Stomach (tissue), 8 donors: ENCODE measurements at regions not wholly inside any gene's neighbourhood (a gene's known extent, or its start where the extent isn't known, plus 50 kb on each side); places are given as distances from the start of the nearest gene placed in this dataset.

Source experiments
- DNase-seq, 2 donors: peaks; one replicate each; pipeline versions ENCODE4 v3.0.0 to v3.0.0-alpha.2; 2013 to 2019
- H3K27ac ChIP-seq, 5 donors: fragments of 200-600 bp in 4 of 5; sonication (generic) in 4 of 5; one replicate each; pipeline ENCODE4 v1.5.1; 2013 to 2019; ENCODE audit warnings: mild to moderate bottlenecking in 1 of 5, moderate library complexity in 1 of 5
- H3K27me3 ChIP-seq, 3 donors: fragments of 200-600 bp; sonication (generic); one replicate each; pipeline ENCODE4 v1.5.1; 2017 to 2019; ENCODE audit warnings: mixed run types in 1 of 3
- H3K36me3 ChIP-seq, 4 donors: fragments of 200-600 bp; sonication (generic); 1 replicate in 3 of 4; 2 replicates in 1 of 4; pipeline ENCODE4 v1.5.1; 2016 to 2019
- H3K4me1 ChIP-seq, 4 donors: fragments of 200-600 bp; sonication (generic); one replicate each; pipeline ENCODE4 v1.5.1; 2016 to 2019
- H3K4me3 ChIP-seq, 4 donors: fragments of 200-600 bp; sonication (generic) in 3 of 4; one replicate each; pipeline ENCODE4 v1.5.1; 2016 to 2019; ENCODE audit warnings: mild to moderate bottlenecking in 1 of 4
- H3K9me3 ChIP-seq, 4 donors: fragments of 200-600 bp; sonication (generic); one replicate each; pipeline ENCODE4 v1.5.1; 2016 to 2019
- EP300 ChIP-seq: sonication (generic); formaldehyde crosslinking; IDR thresholded peaks from one replicate; pipeline ENCODE4 v1.6.1; 2017; ENCODE audit warnings: antibody characterized with exemption
- POLR2A ChIP-seq, 4 donors: fragments of 450-650 bp; IDR thresholded peaks; one replicate each; pipeline ENCODE4 v1.6.1; 2016; ENCODE audit warnings: antibody characterized with exemption in 4 of 4, control low read depth in 2 of 4, mild to moderate bottlenecking in 1 of 4, moderate library complexity in 1 of 4
- POLR2AphosphoS5 ChIP-seq, 3 donors: sonication (generic); formaldehyde crosslinking; IDR thresholded peaks; one replicate each; pipeline ENCODE4 v1.6.1; 2016; ENCODE audit warnings: antibody characterized with exemption in 3 of 3
- WGBS, 5 donors: extraction: QIAGEN DNeasy Blood & Tissue Kit in 3 of 5; methylation state at CpG; one replicate each; pipeline versions ENCODE4 v1.1.5 to v1.1.7; 2013 to 2018; 5-methylcytosine and 5-hydroxymethylcytosine counted together
- intact Hi-C: fragments of 100-400 bp; cut with DNase I; formaldehyde crosslinking; loops from one replicate; pipeline ENCODE4 v1.15.1; 2023; ENCODE audit warnings: low total_unique reads
- TF ChIP-seq, protein P1 (sequence below), 7 experiments: fragments of 450-650 bp in 4 of 7; fragments of 200-600 bp in 3 of 7; sonication (generic) in 3 of 7; IDR thresholded peaks; one replicate each; pipeline ENCODE4 v1.5.1; 2016 to 2019; ENCODE audit warnings: antibody characterized with exemption in 7 of 7, control low read depth in 2 of 7, mild to moderate bottlenecking in 1 of 7
- donor health status: healthy with polysubstance abuse.
- donor health status: Bipolar disorder and iron deficiency.
- donor health status: healthy.

DNA sequence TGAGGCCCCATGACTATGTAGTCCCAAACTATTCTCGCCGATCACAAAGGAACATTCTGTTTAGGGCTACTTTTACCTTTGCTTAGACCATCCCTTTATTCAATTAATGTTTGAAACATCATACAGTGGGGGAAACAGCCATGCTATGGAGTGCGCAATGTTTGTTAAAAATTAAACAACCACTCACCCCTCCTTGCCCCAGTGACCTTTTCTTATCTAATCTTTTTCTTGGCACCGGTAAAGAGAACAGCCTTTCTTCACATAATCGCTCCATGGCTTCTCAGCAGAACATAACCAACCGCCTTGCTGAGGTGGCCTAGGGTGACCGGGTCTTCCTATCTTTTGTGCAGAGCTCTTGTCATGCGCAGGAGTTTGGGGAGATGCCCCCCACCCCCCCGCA, 152.6 kb downstream of the VCX3A start:
- Histone ChIP-seq H3K9me3 (no peaks in the 10 kb centered on the region), H3K27ac (no peak overlapping the region), H3K27me3 (no peaks in the 10 kb centered on the region), H3K4me3 (no peak overlapping the region), H3K36me3 (no peaks in the 10 kb centered on the region), H3K4me1 (peaks cover 0 to 6% (median 3%) of the 10 kb centered on the region in 4 donors)
- peak; percentile 25 to 30 for DNase-seq
- 21 to 40% (median 35%) methylated on average over 9 of the region's 9 CpGs for WGBS, 5 donors
- TF ChIP-seq EP300 (no peak), POLR2AphosphoS5 (IDR thresholded peaks at IDR 0.05) (no peak), POLR2A (IDR thresholded peaks at IDR 0.05) (no peak)
- TF ChIP-seq, protein P1, sequence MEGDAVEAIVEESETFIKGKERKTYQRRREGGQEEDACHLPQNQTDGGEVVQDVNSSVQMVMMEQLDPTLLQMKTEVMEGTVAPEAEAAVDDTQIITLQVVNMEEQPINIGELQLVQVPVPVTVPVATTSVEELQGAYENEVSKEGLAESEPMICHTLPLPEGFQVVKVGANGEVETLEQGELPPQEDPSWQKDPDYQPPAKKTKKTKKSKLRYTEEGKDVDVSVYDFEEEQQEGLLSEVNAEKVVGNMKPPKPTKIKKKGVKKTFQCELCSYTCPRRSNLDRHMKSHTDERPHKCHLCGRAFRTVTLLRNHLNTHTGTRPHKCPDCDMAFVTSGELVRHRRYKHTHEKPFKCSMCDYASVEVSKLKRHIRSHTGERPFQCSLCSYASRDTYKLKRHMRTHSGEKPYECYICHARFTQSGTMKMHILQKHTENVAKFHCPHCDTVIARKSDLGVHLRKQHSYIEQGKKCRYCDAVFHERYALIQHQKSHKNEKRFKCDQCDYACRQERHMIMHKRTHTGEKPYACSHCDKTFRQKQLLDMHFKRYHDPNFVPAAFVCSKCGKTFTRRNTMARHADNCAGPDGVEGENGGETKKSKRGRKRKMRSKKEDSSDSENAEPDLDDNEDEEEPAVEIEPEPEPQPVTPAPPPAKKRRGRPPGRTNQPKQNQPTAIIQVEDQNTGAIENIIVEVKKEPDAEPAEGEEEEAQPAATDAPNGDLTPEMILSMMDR (IDR thresholded peaks at IDR 0.05): no peak
- intact Hi-C loops: no loop called here

DNA sequence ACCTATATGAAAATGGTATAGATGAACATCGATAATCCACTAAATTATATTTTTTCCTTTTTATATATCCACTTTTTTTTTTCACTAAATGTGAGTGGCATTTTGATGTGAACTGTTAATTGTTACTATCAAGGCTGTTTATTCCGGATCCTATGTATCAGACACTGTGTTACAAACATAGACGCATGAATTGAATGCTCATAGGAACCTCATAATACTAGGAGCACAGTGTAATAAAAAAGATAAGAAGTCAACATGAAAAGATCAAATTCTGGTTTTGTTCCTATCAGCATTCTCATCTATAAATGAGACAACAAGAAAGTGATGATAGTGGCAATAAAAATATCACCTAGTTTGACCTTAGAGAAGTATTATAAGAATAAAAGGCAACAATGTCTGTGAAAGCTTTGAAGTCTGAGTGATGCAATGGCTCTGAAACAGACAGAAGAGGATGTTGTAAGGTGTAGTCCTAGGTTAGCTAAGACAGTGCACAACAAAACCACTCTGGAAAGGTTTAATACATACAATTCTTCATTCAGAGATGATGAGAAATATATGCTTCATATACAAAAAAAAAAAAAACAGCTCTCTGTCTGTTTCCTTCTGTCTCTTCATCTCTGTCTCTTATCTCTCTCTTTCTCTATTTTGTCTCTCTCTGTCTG, 148.6 kb upstream of the NLGN4X start:
- TF ChIP-seq, protein P1 (IDR thresholded peaks at IDR 0.05): no peak
- TF ChIP-seq POLR2AphosphoS5 (IDR thresholded peaks at IDR 0.05) (no peak), EP300 (no peak), POLR2A (IDR thresholded peaks at IDR 0.05) (no peak)
- 67 to 91% (median 80%) methylated on average over 3 of the region's 3 CpGs for WGBS, 5 donors

DNA sequence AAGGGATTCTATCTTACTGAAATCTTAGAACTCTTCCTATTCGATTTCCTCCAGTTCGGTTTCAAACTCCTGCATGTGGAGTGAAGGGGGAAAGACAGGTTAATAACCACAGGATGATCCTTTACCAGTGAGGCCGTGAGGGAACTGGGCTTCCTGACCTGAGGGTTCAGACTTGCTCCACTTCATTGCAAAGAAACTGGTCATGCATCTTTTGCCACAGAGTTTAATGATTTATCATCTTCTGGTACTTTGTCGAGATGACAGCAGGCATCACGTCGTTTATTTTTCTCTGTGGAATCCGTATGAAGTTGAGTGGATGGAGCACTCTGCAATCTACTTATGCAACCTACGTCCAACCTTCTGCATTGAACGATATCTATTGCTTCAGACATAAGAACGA, 145.9 kb upstream of the NLGN4X start:
- Histone ChIP-seq H3K27me3 (no peaks in the 10 kb centered on the region), H3K36me3 (no peaks in the 10 kb centered on the region), H3K27ac (no peak overlapping the region), H3K4me3 (no peak overlapping the region), H3K4me1 (no peaks in the 10 kb centered on the region), H3K9me3 (no peaks in the 10 kb centered on the region)
- DNase-seq: no peak
- intact Hi-C loops: no loop called here
- WGBS, 5 donors: 71 to 81% (median 75%) methylated on average over 9 to 10 of the region's 10 CpGs
- TF ChIP-seq, protein P1 (IDR thresholded peaks at IDR 0.05): no peak
- no peak for TF ChIP-seq POLR2AphosphoS5 (IDR thresholded peaks at IDR 0.05)
- TF ChIP-seq POLR2A (IDR thresholded peaks at IDR 0.05): no peak
- no peak for TF ChIP-seq EP300

More for the DNA sequence above, 148.6 kb upstream of the NLGN4X start:
- no peak overlapping the region for H3K27ac ChIP-seq
- H3K4me3 ChIP-seq: no peak overlapping the region
- H3K4me1 ChIP-seq: no peaks in the 10 kb centered on the region
- no peaks in the 10 kb centered on the region for H3K36me3 ChIP-seq
- DNase-seq: no peak
- no peaks in the 10 kb centered on the region for H3K9me3 ChIP-seq
- no peaks in the 10 kb centered on the region for H3K27me3 ChIP-seq
- intact Hi-C loops: no loop called here

DNA sequence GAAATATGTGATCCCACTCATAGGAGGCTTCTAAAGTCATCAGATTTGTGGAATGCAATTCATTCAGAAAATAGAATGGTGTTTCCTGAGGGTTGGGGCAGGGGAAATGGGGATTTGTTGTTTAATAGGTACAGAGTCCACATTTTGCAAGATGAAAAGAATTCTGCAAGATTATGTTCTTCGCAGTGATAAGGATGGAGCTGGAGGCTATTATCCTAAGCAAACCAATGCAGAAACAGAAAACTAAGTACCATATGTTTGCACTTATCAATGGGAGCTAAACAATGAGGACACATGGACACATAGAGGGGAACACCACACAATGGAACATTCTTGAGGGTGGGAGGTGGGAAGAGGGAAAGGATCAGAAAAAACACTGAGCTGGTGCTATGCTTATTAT, 144.3 kb upstream of the NLGN4X start:
- Histone ChIP-seq H3K9me3 (no peaks in the 10 kb centered on the region), H3K36me3 (no peaks in the 10 kb centered on the region), H3K27ac (no peak overlapping the region), H3K27me3 (no peaks in the 10 kb centered on the region), H3K4me3 (no peak overlapping the region), H3K4me1 (no peaks in the 10 kb centered on the region)
- no peak for TF ChIP-seq EP300
- TF ChIP-seq, protein P1 (IDR thresholded peaks at IDR 0.05): no peak
- TF ChIP-seq POLR2A (IDR thresholded peaks at IDR 0.05): no peak
- no peak for TF ChIP-seq POLR2AphosphoS5 (IDR thresholded peaks at IDR 0.05)
- DNase-seq: no peak
- WGBS, 5 donors: 38 to 55% (median 45%) methylated on average over 1 of the region's 1 CpG
- intact Hi-C loops: no loop called here
